ENCODE measurements at regions not wholly inside any gene's neighbourhood (a gene's known extent, or its start where the extent isn't known, plus 50 kb on each side); places are given as distances from the start of the nearest gene placed in this dataset.

DNA sequence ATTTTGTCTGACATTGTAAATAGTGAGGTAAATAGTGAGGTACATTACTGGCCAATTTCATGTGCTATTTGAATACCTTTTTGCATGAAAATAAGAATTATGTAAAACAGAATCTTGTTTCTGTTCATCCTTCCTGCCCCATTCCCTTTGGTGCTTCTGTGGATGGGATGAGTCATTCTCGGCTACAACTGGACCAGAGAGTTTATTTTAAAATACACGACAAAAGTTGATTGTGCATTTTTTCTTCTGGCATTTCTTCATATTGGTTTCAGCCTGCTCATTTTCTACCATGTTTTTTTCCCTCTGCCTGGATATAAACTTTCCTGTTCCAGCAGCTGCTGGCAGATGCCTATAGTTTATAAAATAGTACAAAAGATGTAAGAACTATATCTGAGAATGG, 107.5 kb downstream of the CYSLTR2 start:
- no peak for DNase-seq (ENCODE audit: low read depth in 3 of 3, low spot score in 1 of 3)

DNA sequence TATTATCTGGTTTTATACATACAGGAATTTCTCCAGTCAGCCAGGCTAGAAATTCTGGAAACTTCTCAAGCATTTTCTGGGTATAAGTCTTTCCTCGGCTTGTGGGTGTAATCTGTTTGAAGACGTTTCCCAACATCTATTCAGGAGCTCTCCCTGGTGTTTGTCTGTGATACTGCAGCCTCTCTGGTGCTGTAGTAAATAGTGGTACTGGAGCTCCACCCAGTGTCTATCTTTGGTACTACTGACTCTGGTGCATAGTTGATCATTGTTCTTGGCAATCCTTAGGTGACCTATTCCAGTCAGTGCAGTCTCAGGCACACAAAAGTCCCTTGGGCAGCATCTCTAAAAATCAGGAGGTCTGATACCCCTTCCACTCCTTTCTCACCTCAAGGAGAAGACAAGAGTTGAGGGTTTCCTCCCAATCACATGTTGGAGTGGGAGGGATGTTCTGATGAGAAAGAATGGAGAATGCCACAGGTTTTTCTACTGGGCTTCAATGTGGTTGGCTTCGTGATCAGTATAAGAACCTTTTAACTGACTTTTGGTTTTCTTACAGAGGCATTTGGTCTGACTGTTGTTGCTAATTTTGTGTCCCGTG, 115.5 kb downstream of the CYSLTR2 start:
- peak; percentile 45 to 68 (median 65) for DNase-seq (ENCODE audit: low read depth in 3 of 3, low spot score in 1 of 3)

DNA sequence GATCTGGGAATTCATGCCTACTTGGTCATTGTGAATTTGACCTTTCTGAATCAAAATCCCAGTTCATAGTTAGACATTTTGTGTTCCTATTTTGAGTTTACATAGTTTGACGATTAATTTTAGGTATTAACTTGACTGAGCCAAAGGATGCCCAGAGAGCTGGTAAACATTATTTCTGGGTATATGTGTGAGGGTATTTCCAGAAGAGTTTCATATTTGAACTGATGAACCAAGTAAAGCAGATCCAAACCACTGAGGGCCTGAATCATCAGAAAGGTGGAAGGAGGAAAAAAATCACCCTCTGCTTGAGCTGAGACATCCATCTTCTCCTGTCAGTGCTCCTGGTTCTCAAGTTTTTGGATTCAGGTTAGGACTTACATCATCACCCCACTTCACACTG, 116.6 kb downstream of the CYSLTR2 start:
- no peak for DNase-seq (ENCODE audit: low read depth in 3 of 3, low spot score in 1 of 3)

DNA sequence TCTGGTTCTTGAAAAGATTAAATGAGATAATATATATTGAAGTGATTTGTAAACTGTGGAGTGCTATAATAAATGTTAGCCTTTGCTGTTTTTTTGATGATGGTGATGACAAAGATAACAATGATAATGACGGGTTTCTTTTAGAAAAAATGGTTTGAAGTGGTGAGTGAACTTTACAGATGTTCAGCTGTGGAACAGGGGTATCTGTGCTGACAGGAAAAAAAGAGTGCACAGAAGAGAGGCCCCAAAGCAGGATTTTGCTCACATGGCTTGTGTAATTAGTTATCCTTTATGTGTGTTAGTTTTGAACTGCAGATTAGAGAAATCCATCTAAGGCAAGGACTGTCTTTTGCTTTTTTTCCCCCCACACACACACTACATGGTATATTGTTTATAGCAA, 119.2 kb downstream of the CYSLTR2 start:
- no peak for DNase-seq (ENCODE audit: low read depth in 3 of 3, low spot score in 1 of 3)

DNA sequence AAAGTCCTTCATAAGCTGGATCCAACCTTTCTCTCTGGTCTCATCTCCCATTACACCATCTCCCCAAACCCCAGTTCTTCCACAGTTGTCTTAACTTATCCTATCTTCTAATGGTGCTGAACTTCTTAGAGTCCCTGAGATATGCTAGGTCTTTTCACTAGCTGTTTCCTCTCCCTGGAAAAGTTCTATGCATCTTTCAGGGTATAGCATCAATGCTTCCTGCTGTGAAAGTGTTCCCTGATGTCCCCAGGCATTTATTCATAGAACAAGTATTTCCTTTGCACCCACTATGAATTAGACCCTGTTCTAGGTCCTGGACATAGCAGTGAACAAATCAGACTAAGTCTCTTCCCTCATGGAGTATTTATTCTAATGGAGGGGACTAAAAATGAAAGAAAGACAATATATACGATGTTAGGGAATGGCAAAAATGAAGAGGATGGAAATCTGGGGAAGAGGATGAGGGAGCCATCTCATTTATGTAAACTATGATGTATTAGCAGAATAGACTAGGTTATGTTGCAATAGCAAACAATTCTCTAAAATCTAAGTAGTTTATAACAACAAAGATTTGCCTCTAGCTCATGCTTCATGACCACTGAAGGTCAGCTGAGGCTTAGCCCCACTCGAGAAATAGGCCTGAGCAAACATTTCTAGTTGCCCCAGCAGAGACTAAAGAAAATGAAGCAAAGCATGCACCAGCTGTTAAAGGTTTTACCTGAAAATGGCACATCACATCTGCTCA, 120.0 kb downstream of the CYSLTR2 start:
- no peak for DNase-seq (ENCODE audit: low read depth in 3 of 3, low spot score in 1 of 3)

DNA sequence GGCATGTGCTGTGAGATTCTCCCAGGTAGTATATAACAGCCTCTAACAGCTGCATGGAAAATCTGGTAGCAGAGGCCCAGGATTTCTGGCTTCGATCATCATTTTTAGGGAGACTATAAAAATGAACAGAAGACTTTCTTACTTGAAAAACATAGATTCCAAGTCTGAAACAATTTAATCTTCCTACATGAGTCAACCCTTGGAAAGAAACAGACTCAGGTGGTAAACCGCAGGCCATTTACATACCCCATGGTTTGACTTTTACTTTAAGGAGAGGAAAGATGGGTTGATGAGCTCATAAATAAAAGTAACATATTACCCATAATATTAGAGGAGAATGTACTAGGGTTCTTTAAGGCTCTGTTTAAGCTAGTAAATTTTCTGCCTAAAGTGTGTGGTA, 121.6 kb downstream of the CYSLTR2 start:
- DNase-seq (ENCODE audit: low read depth in 3 of 3, low spot score in 1 of 3) = no peak

DNA sequence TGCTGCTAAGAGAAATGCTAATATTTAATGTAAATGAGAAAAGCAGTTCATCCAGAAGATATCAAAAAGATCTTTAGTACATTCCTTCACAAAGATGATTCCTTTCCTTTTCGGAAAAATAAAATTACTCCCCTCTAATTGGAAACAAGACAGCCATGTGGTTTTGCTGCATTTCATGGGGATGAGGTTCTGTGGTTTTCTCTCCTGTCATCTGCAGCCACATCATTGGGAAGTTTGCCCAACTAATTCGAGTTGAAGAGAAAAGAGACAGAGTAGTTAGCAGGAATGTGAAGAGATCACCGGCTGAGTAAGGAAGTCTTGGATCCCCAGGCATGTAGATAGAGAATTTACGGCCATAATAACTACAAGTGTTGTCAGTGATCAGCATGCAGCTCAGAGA, 122.1 kb downstream of the CYSLTR2 start:
- no peak for DNase-seq (ENCODE audit: low read depth in 3 of 3, low spot score in 1 of 3)

DNA sequence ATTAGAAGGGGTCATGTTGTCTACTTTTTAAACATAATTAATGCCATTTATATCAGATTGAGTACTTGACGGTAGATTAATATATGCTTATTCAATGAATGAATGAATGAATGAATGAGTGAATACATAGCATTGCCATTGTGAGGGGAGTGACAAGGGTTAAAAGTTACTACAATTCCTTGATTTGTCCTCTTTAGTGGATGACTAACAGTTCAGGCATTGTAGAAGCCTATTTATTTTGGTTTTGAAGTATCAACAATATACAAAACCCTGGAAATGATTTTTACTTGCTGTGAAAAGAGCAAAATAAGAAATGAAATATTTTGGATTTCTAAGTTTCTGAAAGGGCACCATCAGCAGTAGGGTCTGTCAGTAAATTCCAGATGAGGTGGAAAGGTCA, 122.7 kb downstream of the CYSLTR2 start:
- DNase-seq (ENCODE audit: low read depth in 3 of 3, low spot score in 1 of 3) = no peak

DNA sequence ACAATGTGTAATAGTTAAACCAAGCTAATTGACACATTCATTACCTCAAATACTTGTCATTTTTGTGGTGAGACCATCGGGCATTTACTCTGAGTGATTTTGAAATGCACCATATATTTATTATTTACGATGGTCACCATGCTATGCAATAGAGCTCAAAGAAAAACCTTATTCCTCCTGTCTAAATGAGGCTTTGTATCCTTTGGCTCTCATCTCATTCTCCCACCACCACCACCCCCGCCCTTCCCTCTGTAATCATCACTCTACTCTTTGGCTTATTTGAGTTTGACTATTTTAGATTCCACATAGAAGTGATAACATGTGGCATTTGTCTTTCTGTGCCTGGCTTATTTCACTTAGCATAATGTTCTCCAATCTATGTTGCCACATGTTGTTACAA, 124.9 kb downstream of the CYSLTR2 start:
- DNase-seq (ENCODE audit: low read depth in 3 of 3, low spot score in 1 of 3) = no peak

DNA sequence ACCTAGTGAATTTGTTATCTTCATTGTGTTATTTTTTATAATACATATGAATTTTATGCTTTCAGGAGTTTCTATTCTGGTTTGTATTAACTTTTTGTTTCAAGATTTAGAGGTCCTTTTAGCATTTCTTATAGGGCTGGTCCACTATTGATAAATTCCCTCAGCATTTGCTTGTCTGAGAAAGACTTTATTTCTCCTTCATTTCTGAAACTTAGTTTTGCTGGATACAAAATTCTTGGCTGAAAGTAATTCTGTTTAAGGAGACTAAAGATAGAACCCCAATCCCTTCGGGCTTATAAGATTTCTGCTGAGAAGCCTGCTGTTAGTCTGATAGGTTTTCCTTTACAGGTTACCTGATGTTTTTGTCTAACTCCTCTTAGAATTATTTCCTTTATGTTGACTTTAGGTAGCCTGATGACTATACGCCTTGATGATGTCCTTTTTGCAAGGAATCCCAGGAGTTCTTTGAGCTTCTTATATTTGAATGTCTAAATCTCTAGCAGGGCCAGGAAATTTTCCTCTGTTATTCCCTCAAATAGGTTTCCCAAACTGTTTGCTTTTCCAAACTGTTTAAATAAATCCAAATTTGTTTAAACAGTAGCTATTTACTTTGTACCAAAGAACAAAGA, 127.1 kb downstream of the CYSLTR2 start:
- DNase-seq (ENCODE audit: low read depth in 3 of 3, low spot score in 1 of 3) = no peak

DNA sequence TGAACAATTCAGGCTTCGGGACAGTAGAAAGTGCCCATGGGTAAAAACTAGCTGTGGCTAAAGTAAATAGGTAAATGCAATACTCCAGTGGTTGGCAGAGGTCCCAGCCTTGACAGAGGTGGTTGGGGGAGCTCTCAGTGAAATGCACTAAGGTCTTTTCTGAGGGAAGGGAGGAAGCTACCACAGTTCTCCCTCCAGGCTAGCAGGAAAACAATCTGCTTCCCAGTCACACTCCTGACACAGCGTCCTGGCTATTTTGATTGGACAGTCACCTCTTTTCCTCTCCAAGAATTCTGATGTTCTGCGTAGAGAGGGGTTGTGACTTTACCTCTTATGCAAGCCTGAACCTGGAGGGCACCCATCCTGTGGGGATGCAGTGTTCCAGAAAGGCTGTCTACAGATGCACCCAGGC, 128.7 kb downstream of the CYSLTR2 start:
- DNase-seq (ENCODE audit: low read depth in 3 of 3, low spot score in 1 of 3) = no peak

DNA sequence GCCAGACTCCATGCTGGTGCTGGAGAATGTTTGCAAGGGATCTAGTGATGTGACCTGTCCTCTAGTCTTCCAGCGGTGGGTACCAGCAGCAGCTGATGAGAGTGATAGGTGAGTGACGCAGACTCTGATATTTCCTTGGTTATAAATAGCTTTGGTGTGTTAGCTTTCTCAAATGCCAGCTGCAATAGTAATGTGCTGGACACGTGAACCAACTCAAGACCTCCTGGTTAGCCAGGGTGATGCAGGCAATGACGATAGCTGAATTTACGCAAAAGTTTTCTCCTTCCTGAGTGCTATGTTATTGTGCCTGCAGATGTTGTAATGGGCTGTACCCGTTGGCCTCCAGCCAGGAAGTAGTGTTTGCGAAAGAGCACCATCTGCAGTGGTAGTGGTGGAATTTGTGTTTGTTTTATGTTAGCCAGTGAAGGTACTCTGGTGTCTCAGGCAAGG, 129.5 kb downstream of the CYSLTR2 start:
- DNase-seq (ENCODE audit: low read depth in 3 of 3, low spot score in 1 of 3) = no peak

DNA sequence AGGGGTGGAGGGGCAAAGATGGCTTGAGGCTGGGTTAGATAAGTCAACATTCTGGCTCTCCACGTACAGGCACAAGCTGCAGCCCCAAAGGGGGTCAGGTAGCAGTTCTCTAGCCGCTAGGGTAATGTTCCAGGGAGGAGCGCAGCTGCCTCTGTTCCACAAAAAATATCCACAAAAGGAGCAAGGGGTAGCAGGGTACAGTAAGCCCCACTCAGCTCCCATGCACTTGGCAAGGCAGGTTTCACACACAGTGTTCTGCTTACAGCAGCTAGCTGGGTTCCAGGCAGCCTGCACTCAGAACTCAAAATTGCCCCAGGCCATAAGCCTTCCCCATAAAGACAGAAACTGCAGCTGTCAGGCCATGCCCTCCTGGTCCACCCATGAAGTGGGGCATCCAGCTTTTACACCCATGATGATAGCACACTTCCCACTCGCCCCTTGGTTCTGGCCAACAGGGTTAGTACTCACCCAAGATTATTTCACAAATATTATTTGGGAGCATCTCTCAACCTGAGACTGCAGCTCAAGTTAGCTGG, 130.0 kb downstream of the CYSLTR2 start:
- DNase-seq (ENCODE audit: low read depth in 3 of 3, low spot score in 1 of 3) = no peak

DNA sequence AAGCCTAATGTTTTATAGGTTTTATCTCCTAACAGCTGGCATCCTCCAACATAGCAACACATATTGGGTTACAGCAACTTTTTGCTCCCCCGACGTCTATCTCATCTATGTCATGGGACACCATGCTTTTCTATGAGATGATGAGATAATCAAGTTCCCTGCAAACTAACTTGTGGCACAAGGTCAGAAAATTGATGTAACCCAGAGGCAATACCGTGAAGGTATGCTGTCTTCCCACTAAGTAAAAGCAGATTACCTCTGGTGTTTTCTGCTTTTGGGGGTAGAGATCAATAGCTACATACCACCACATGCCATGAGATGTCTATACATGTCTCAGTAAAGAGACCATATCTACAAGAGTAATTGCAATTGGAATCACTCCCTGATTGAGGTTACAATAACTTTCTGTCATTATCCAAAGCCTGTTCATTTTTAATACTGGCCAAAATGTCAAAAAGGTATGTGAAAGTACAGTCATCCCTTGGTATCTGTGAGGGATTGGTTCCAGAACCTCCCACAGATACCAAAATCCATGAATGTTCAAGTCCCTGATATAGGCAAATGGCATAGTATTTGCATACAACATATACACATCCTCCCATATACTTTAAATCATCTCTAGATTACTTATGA, 131.3 kb downstream of the CYSLTR2 start:
- DNase-seq (ENCODE audit: low read depth in 3 of 3, low spot score in 1 of 3) = no peak

DNA sequence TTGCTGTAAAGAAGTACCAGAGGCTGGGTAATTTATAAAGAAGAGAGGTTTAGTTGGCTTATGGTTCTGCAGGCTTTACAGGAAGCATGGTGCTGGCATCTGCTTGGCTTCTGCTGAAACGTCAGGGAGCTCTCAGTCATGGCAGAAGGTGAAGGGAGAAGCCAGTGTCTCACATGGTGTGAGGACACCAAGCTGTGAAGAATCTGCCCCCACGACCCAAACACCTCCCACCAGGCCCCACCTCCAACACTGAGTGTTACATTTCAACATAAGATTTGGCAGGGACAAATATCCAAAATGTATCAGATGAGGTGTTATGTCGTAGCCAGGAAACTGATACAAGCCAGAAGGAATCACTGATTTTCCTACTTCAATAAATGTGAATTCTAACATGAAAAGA, 136.5 kb downstream of the CYSLTR2 start:
- no peak for DNase-seq (ENCODE audit: low read depth in 3 of 3, low spot score in 1 of 3)

DNA sequence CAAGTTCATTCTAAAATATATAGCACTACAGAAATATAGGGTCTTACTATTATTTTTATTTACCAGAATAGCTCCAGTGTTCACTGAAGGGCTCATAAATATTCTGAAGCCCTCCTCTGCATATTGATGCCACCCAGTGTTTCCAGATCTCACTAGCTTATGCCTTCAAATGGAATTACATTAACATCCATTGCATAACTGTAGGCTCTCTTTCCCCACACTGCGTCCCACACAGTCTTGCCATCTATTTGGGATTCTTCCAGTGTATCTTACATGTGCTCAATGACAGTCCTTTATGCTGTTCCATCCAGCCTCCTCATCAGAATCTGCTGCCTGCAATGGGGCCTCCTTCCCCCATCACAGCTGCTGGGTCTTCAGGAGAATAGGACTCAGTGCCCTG, 137.2 kb downstream of the CYSLTR2 start:
- DNase-seq (ENCODE audit: low read depth in 3 of 3, low spot score in 1 of 3) = no peak

DNA sequence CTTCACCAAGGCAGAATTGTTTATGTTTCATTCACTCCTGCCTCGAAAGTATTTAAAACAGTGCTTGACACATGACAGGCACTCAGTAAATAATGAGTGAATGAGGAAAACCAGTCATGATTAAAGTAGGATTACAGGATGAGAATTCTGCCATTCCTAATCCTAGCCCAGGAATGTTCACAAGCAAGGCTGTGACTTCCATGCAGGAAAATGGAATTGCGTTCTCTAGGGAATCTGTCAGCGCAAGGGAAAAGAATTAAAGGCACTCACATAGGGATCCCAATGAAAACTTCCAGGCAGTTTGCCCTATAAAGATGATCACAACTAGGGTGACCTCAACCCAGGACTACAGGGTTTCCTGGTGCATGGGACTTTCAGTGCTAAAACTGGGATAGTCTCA, 143.4 kb downstream of the CYSLTR2 start:
- no peak for DNase-seq (ENCODE audit: low read depth in 3 of 3, low spot score in 1 of 3)

DNA sequence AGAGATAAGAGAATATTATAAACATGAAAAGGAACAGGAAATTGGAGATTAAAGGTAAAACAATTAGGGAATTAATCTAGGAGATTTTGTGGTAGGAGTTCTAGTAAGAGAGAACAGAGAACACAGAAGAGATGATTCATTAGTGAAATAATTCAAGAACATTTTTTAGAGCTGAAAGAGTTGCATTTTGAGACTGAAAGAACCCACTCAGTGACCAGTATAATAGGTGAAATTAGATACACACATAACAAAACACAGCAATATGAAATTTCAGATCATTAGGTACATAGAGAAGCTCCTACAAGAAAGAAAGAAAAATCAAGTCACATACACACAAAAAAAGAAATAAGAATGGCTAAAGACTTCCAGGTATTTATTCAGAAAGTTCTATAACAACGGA, 144.0 kb downstream of the CYSLTR2 start:
- no peak for DNase-seq (ENCODE audit: low read depth in 3 of 3, low spot score in 1 of 3)

DNA sequence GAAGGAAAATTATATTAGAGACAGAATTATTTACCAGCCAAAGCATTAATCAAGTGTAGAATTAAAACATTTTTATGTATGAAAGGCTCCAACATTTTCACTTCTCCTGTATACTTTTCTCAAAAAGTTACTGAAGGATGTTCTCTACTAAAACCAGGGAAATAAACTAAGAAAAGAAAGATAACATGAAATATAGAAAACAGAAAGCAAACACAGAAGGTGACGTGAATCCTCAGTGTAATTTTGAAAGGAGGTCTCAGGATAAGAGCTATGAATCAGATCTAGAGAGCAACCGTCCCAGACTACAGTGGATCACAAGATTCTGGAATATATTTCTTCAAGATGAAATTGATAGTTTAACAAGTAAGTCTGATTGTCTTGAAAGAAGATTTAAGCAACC, 144.5 kb downstream of the CYSLTR2 start:
- no peak for DNase-seq (ENCODE audit: low read depth in 3 of 3, low spot score in 1 of 3)

DNA sequence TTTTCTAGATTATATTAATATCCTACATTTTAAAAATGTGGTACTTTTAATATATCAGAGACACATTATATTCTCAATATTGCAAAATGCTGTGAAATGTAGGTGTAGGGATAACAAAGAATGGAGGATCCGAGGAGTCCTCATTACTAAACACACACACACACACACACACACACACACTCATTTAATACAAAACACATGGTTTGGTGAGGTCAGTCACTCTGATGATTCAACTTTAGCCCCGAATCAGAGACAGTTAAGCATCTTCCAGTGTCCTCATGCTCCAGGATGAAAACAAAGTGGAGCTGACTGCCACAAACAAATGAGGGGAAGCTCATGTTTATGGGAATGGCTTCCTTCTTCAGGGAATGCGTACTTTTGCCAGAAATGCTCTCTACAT, 147.5 kb downstream of the CYSLTR2 start:
- no peak for DNase-seq (ENCODE audit: low read depth in 3 of 3, low spot score in 1 of 3)

DNA sequence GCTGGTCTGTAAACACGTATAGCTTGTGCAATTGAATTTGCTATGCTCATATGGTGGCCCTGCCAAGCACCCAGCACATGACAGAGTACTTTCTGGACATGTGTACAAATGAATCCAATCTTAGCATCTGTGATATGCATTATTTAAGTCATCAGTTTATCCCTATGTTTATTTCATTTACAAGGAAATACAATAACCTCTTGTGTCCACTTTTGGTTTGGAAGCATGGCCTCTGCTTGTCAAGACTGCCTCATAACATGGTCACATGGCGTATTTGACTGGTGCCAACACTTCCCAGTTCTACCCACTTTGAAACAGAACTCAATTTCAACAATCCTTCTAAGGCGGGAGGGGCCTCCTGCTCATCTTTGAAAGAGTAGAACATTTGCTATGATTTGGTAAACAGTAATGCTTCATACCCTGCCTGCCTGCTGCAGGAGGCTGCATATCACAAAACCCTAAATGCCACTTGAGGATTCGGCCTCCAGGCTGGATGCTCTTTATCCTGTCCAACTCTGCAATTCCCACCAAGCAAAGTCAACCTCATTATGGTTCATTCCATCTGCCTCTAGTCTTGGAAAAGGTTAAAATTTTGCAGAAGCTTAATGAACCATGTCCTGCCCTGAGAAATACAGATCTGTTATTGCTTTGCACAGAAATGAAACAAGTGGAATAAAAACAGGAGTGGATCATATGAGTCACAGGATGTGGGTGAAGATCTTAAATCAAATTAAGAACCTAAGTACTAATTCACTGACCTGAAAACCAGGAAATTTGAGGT, 151.3 kb downstream of the CYSLTR2 start:
- DNase-seq (ENCODE audit: low read depth in 3 of 3, low spot score in 1 of 3) = no peak
